RCC 7860 (cell line): ENCODE measurements at regions not wholly inside any gene's neighbourhood (a gene's known extent, or its start where the extent isn't known, plus 50 kb on each side); places are given as distances from the start of the nearest gene placed in this dataset.
"Not testable (repeated sequence)": the region's sequence is repeated elsewhere in the genome, so short reads cannot be mapped to it uniquely, and the experiment has no call there.

Experiments
- DNase-seq: peaks from one replicate; pipeline ENCODE4 v3.0.0-alpha.2; 2015; ENCODE audit warnings: low spot score
- FAIRE-seq: peaks from 2 replicates; lab custom pipeline; 2012; peaks lifted over from hg19 to GRCh38; lab: Jason Lieb, UNC

DNA sequence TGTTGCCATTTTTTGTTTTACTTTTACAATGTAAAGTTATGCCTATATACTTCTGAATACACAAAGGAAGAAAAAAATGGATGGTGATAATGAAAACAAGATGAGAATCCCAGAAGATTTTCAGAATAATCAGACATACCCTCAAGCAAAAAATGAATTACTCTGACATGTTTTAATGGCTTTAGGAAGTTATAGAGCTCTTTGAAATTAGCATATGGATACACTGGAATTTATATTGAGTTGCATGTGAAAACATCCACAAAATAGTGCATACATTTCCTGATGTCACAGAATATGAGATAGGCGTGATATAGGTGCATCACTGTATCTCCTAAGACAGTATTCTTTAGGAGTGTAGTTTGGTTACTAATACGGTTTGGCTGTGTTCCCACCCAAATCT is 351.3 kb downstream of the SLC7A11 start:
- no peak for FAIRE-seq

DNA sequence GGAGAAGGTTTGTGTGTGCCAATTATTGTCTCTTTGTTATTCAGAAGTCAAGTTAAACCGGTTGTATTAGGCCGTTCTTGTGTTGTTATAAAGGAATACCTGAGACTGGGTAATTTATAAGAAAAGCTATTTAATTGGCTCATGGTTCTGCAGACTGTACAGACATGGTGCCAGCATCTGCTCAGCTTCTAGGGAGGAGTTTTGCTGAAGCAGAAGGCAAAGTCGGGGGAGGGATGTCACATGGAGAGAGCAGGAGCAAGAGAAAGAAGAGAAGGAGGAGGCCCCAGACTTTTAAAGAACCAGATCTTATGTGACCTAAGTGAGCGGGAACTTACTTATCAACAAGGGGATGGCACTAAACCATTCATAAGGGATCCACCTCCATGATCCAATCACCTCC is 349.3 kb upstream of the PCDH18 start:
- no peak for FAIRE-seq
- no peak for DNase-seq

More for the DNA sequence above, 351.3 kb downstream of the SLC7A11 start:
- DNase-seq, result no peak

DNA sequence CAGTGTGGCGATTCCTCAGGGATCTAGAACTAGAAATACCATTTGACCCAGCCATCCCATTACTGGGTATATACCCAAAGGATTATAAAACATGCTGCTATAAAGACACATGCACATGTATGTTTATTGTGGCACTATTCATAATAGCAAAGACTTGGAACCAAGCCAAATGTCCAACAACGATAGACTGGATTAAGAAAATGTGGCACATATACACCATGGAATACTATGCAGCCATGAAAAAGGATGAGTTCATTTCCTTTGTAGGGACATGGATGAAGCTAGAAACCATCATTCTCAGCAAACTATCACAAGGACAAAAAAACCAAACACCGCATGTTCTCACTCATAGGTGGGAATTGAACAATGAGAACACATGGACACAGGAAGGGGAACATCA is 335.8 kb upstream of the PCDH18 start:
- DNase-seq, result not testable (repeated sequence)

DNA sequence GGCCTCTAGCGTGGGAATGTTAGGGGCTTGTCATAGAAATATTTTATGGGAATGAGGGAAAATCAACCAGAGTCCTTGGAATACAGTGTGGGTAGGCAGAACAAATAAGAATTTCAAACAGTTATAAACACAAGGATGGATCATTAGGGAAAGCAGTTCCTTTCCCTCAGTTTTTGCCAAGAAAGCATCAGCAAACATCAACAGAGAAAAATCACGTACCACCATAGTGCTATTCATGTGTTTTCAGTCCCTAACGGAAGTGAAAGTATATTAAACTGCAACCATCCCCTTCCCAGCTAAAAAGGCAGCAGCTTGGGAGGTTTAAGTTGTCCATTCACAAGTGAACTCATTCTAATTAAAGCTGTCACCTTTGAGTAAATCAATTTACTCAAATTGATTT is 334.4 kb upstream of the PCDH18 start:
- DNase-seq (no peak), FAIRE-seq (no peak)

More for the DNA sequence above, 335.8 kb upstream of the PCDH18 start:
- FAIRE-seq, result not testable (repeated sequence)

DNA sequence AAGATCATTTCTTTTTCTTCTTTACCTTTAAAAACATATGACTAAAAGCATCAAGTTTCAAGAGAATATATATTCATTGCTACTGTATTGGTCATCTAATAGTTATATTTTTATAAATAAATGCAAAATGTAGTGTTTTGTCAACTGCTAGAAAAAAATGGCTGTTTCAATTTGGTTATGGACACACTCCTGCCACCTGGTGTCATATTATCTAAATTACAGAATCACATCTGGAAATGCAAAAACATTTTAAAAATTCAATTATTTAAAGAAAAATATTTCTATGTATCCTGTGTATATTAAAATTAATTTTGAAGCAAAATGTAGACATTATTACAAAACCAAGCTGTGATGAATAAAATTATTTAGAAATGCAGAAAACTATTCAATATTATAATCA is 329.4 kb upstream of the PCDH18 start:
- peak; percentile 77 for FAIRE-seq
- DNase-seq, result no peak

DNA sequence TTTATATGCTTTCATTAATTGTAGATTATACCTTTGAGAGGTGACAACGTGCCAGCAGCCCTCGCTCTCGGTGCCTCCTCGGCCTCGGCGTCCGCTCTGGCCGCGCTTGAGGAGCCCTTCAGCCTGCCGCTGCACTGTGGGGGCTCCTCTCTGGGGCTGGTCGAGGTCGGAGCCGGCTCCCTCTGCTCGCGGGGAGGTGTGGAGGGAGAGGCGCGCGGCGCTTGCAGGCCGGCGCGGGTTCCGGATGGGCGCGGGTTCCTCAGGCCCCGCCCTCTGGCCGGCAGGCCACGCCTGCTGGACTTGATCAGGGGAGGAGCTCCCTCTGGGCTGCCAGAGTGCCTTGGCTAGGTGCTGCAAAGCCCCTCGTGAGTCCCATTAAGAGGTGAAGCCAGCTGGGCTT is 321.1 kb upstream of the PCDH18 start:
- DNase-seq (no peak), FAIRE-seq (no peak)

DNA sequence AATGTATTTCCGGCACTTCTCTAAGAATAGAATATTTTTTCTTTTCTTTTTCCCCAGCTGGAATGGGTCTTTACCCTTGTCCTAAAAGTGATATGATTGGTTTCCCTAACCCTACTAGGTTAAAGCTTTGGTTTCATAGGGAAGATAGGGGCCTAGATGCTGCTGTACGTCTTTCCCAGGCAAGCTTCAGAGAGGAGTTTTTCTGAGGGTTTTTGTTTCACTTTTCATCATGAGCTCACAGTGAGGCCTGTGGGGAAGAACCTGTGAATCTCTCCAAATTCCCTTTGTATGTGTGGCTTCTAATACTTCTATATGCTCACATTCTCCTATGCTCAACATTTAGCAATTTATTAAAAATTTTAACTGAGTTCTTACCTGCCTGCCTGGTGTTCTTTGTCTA is 320.0 kb upstream of the PCDH18 start:
- DNase-seq (no peak), FAIRE-seq (no peak)

DNA sequence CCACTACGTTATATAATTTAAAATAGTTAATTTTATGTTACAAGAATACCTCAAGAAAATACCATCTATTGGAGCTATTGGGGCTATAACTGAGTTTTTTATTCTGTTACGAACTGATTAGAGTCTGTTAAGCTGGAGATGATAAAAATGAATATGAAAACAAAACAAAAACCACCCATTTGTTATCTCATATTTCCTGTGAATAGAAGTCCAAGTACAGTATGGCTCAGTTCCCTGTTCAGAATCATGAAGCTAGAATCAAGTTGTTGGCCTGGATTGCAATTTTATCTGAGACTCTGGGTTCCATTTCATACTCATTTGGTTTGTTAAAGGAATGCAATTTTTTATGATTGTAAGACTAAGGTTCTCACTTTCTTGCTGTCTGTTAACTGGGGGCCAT is 319.1 kb upstream of the PCDH18 start:
- DNase-seq (no peak), FAIRE-seq (no peak)

DNA sequence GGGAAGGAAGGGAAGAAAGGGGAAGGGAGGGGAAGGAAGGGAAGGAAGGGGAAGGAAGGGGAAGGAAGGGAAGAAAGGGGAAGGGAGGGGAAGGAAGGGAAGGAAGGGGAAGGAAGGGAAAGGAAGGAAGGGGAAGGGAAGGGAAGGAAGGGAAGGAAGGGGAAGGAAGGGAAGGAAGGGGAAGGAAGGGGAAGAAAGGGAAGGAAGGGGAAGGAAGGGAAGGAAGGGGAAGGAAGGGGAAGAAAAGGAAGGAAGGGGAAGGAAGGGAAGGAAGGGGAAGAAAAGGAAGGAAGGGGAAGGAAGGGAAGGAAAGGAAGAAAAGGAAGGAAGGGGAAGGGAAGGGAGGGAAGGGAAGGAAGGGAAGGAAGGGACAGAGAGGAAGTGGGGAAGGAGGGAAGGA is 295.7 kb upstream of the PCDH18 start:
- not testable (repeated sequence) for DNase-seq, FAIRE-seq

DNA sequence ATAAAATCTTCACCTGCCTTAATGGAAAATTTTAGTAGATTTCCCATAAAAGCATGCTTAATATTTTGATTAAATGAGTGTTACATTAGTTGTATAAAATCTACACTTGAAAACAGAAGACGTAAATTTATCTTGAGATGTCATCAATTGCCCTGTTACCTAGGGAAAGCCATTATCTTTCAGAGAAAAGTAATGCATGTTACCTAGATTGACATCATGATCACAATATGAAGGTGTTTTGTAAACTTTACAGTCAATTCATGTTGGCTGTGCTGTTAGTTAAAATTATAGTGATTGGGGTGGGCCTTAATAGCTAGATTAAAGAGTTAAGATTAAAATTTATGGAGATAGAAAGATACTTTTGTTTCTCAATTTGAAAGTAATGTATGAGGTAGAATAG is 293.2 kb upstream of the PCDH18 start:
- FAIRE-seq, result no peak

DNA sequence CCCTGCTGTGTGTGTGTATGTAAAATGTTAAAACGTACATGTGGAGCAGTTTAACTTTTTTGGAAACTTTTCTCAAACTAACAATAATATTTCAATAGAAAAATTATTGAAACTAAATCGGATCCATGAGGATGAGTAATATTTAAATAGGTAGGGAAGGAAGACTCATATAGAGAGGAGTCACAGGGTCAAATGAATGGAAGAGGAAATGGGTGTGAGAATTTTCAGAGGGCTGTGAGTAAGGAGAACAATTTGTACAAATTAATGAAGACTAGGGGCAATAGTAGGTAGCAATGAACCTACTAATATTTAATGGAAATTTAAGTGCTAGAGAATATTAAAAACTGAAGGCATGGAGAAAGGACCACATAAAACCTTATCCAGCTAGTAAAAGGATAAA is 290.7 kb upstream of the PCDH18 start:
- DNase-seq, result no peak
- no peak for FAIRE-seq

More for the DNA sequence above, 293.2 kb upstream of the PCDH18 start:
- DNase-seq, result no peak

DNA sequence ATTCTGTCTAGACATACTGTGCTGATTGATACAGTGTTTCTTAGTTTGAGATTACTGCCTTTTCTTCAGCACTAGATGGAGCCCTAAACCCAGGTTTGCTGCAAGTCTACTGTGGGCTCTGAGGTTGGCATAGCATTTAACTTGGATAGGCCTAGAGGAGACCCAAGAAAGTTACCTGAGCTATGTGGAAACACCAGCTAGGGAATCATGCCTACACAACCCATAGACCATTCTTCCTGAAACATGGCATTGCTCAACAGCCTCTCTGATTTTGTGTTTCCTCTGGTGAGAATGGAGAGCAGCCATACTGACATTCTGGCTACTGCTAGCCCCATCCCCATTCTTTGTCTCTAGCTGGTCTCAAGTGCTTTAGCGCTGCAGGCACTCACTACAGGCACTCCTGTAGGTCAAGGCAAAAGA is 287.7 kb upstream of the PCDH18 start:
- FAIRE-seq, result peak; percentile 23

DNA sequence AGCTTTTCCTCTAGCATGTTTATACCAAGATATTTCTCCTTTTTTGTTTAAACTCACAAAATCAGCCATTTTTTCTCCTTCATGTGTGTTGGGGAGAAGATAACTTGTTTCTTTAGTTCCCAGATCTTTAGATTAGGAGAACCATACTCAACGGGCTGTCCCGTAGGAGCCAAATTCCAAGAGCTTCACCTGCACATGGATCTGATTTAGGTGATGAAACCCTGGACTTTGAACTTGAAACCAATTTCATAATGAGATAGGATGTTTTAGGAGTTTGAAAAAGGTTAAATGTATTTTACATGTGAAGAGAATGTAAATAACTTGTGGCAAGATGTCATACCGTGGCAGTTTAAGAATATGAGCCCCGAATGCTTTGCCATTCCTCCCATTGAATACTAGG is 280.0 kb upstream of the PCDH18 start:
- no peak for FAIRE-seq
- DNase-seq, result no peak

More for the DNA sequence above, 287.7 kb upstream of the PCDH18 start:
- DNase-seq, result peak; percentile 46

DNA sequence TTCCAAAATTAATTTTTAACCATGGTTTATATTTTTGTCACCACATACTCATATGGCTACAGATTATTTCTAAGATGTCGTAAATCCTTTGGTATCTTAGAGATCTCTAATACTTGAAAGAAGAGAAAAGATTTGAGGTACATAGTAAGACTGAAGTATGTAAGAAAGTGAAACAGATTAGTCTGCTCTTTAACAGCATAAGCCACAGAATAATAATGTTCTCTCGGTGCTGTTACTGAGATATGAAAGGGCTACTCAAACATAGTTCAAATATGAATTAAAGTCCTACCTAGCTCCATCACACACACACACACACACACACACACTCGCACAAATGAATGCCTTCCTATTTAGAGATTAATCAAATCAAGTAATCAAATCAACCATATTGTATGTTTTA is 274.1 kb upstream of the PCDH18 start:
- FAIRE-seq (no peak), DNase-seq (no peak)

DNA sequence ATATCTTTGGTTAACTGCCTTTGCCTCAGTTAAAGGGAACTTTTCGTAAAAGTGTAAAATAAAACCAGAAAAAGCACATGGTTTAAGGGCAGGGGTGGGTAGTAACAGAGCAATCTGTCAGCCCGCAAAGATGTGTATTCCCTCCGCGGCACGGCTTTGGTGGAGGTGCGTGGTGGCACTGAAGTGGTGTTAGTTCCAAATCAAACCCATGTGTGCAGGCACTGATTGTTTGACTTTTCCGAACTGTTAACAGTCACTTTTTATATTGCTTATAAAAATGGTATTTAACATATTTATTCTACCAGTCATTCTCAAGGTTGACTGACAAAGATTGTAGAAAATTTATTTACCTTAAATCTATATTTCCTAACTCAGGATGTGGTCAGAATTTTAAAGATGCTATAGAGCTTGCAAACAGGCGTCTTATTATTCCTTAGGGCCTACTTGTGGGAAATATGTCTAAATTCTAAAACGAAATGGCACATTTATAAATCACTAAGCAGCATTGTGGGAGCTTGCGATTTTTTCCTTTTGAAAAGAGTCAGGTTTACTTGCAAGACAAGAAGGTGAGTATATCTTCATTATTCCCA is 272.7 kb upstream of the PCDH18 start:
- FAIRE-seq, result no peak
- no peak for DNase-seq

DNA sequence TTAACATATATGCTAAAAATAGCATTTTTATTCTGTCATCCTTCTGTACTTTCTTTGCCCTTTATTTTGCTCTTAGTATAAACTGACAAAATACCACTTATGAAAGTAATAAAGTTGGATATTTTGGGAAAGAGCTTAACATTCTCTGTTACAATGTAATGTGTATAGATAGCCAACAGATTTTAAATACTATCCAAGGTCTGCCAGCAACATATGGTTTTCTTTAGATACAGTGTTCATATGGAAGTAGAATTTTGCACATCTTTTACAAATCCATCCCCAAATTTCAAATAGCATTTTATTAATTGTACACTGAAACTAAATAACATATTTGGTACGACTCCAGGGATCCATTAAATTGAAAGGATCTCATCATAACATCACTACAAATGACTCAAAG is 268.6 kb upstream of the PCDH18 start:
- FAIRE-seq (no peak), DNase-seq (no peak)

DNA sequence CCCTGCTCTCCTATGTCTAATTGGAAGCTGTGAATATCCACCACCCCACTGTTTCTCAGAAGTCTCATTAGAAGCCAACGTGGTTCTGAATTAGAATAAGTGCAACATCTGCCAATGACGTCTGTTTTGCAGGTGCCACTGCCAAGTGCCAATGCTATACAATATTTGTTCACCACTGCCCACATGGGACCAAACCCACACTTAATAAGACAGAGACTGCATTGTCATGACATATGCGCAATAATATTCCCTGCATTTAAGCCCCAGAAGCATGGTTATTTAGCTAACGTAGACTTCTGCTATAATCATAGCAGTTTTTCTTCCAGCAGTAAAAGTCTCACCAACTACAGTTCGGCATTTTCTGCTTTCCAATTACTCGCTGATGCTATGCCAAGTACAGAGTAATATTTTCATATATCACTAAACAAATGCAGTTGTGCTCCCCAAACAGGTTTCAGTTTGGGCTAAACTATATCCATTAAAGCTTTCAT is 262.5 kb upstream of the PCDH18 start:
- FAIRE-seq, result no peak

DNA sequence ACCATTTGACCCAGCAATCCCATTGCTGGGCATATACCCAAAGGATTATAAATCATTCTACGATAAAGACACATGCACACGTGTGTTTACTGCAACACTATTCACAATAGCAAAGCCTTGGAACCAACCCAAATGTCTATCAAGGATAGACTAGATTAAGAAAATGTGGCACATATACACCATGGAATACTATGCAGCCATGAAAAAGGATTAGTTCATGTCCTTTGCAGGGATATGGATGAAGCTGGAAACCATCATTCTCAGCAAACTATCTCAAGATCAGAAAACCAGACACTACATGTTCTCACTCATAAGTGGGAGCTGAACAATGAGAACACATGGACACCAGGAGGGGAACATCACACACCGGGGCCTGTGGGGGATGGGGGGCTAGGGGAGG is 257.0 kb upstream of the PCDH18 start:
- DNase-seq, FAIRE-seq: not testable (repeated sequence)

More for the DNA sequence above, 262.5 kb upstream of the PCDH18 start:
- no peak for DNase-seq

DNA sequence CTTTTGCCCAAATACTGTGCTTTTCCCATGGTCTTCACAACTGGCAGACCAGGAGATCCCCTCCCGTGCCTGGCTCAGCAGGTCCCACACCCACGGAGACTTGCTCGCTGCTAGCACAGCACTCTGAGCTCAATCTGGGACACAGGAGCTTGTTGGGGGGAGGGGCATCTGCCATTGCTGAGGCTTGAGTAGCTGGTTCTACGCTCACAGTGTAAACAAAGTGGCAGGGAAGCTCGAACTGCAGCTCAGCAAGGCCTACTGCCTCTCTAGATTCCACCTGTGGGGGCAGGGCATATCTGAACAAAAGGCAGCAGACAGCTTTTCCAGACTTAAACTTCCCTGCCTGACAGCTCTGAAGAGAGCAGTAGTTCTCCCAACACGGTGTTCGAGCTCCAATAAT is 251.6 kb upstream of the PCDH18 start:
- FAIRE-seq, DNase-seq: not testable (repeated sequence)

DNA sequence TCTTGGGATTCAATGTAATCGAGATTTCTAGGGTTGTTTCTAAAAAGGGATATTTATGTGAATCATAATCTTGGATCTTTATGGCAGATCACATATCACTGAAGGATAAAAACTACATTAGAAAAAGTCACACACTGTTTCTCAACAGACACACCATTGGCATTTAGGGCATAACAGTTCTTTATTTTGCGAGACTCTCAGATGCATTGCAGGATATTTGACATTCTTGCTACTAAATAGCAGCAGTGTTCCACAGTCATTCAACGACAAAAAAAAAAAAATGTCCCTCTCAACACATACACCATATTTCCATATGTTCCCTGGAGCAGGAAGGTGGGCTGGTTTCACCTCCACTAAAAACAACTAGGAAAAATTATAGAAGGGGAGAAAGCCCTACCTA is 243.4 kb upstream of the PCDH18 start:
- DNase-seq (no peak), FAIRE-seq (no peak)

DNA sequence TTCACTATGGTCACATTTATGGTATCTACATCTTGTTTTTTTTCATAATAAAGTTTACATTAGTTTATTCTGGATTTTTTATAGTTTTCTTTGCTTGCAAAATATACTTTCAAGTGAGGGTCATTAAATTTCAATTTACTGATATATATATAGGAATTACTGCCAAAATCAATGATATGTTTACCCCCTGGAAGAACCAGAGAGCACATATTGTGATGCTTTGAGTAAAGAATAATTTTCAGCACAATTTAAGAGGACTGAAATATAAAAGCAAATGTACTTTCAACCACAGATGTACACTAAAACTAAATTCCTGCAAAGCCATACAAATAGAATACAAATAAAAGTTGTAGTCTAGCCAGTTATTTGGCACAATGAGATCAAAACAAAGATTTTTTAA is 242.2 kb upstream of the PCDH18 start:
- no peak for DNase-seq
- no peak for FAIRE-seq

DNA sequence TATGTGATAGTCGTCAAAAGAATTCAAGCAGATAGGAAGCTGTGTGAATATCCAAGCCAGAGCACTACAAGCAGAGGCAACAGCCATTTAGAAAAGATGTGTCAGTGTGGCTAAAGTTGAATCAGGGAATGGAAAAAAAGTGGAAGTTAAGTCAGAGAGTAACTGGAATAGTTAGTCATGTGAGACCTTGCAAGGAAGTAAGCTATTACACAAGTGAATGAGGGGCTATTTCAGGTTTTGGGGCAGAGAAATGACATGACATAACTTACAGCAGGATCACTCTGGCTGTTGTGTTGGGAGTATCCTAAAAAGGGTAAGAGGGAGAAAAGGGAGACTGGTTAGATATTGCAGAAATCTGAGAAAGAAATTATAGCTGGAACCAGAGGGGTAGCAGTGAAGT is 236.6 kb upstream of the PCDH18 start:
- DNase-seq (no peak), FAIRE-seq (no peak)

DNA sequence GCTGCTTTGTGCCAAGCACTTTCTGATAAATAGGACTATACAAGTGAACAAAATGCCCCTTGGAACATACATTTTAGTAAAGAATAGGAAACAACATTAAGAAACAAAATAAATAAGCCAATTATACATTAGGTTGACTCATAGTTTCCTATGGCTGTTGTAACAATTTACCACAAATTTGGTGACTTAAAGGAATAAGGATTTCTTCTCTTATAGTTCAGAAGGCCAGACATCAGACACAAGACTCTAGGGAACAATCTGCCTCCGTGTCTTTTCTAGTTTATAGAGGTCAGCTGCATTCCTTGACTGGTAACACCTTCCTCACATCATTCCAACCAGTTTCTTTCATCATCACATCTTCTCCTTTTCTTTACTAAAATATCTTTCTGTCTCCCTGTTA is 235.9 kb upstream of the PCDH18 start:
- FAIRE-seq, result no peak
- no peak for DNase-seq
